H9 (cell line): ENCODE measurements at regions not wholly inside any gene's neighbourhood (a gene's known extent, or its start where the extent isn't known, plus 50 kb on each side); places are given as distances from the start of the nearest gene placed in this dataset.

Source experiments
- DNase-seq: peaks from one replicate; pipeline ENCODE4 v3.0.0-alpha.2; 2017
- H2AFZ ChIP-seq: one replicate; pipeline ENCODE4 v1.6.1; 2013; ENCODE audit warnings: mild to moderate bottlenecking, low read length, control low read depth, moderate library complexity
- H2AK5ac ChIP-seq: 2 replicates; pipeline ENCODE4 v1.6.1; 2013; ENCODE audit warnings: low read length, control low read depth, mixed read lengths; ENCODE audit not compliant: insufficient read length
- H2BK120ac ChIP-seq: one replicate; pipeline ENCODE4 v1.6.1; 2013; ENCODE audit warnings: low read depth, mild to moderate bottlenecking, low read length, control low read depth, inconsistent platforms; ENCODE audit not compliant: poor library complexity, severe bottlenecking
- H2BK12ac ChIP-seq: 2 replicates; pipeline ENCODE4 v1.6.1; 2013; ENCODE audit warnings: low read length, control low read depth, mixed read lengths, low read depth; ENCODE audit not compliant: insufficient read length
- H2BK15ac ChIP-seq: 2 replicates; pipeline ENCODE4 v1.6.1; 2013; ENCODE audit warnings: low read depth, low read length, control low read depth
- H2BK20ac ChIP-seq: one replicate; pipeline ENCODE4 v1.6.1; 2013; ENCODE audit warnings: low read depth, mild to moderate bottlenecking, low read length, control low read depth, inconsistent platforms; ENCODE audit not compliant: poor library complexity, severe bottlenecking
- H2BK5ac ChIP-seq: 2 replicates; pipeline ENCODE4 v1.6.1; 2013; ENCODE audit warnings: low read length, control low read depth, mixed read lengths; ENCODE audit not compliant: insufficient read length
- H3K14ac ChIP-seq: 2 replicates; pipeline ENCODE4 v1.6.1; 2013; ENCODE audit warnings: low read length, control low read depth; ENCODE audit not compliant: insufficient read depth
- H3K18ac ChIP-seq: 2 replicates; pipeline ENCODE4 v1.6.1; 2013; ENCODE audit warnings: low read depth, mild to moderate bottlenecking, mixed read lengths, low read length, control low read depth; ENCODE audit not compliant: insufficient read length
- H3K23ac ChIP-seq: 2 replicates; pipeline ENCODE4 v1.6.1; 2013; ENCODE audit warnings: low read length, control low read depth, mixed read lengths, low read depth; ENCODE audit not compliant: insufficient read length
- H3K23me2 ChIP-seq: 2 replicates; pipeline ENCODE4 v1.6.1; 2013; ENCODE audit warnings: low read depth, mild to moderate bottlenecking, mixed read lengths, low read length, control low read depth; ENCODE audit not compliant: insufficient read length, poor library complexity, severe bottlenecking
- H3K27ac ChIP-seq: 2 replicates; pipeline ENCODE4 v1.5.1; 2013; ENCODE audit warnings: low read length, control low read depth, mixed read lengths, low read depth; ENCODE audit not compliant: insufficient read length
- H3K27me3 ChIP-seq: 2 replicates; pipeline ENCODE4 v1.6.1; 2013; ENCODE audit warnings: low read length, control low read depth, inconsistent platforms; ENCODE audit not compliant: insufficient read depth
- H3K4ac ChIP-seq: 2 replicates; pipeline ENCODE4 v1.6.1; 2013; ENCODE audit warnings: low read depth, mild to moderate bottlenecking, control low read depth, inconsistent platforms, low read length, moderate library complexity
- H3K4me1 ChIP-seq: 2 replicates; pipeline ENCODE4 v1.6.1; 2013; ENCODE audit warnings: low read length, control low read depth, inconsistent platforms; ENCODE audit not compliant: insufficient read depth
- H3K4me2 ChIP-seq: 2 replicates; pipeline ENCODE4 v1.6.1; 2013; ENCODE audit warnings: low read length, control low read depth, mixed read lengths; ENCODE audit not compliant: insufficient read length, insufficient read depth
- H3K56ac ChIP-seq: 2 replicates; pipeline ENCODE4 v1.6.1; 2013; ENCODE audit warnings: low read depth, mild to moderate bottlenecking, mixed read lengths, low read length, control low read depth; ENCODE audit not compliant: insufficient read length
- H3K79me1 ChIP-seq: 2 replicates; pipeline ENCODE4 v1.6.1; 2013; ENCODE audit warnings: low read depth, mild to moderate bottlenecking, moderate library complexity, low read length, control low read depth, inconsistent platforms; ENCODE audit not compliant: insufficient read depth, poor library complexity, severe bottlenecking
- H3K79me2 ChIP-seq: 2 replicates; pipeline ENCODE4 v1.6.1; 2013; ENCODE audit warnings: low read length, control low read depth, inconsistent platforms; ENCODE audit not compliant: insufficient read depth
- H3K9ac ChIP-seq: 2 replicates; pipeline ENCODE4 v1.6.1; 2013; ENCODE audit warnings: low read length, control low read depth, mixed read lengths; ENCODE audit not compliant: insufficient read length; ENCODE audit errors: extremely low read depth
- H3K9me3 ChIP-seq: one replicate; pipeline ENCODE4 v1.6.1; 2013; ENCODE audit warnings: low read depth, low read length, inconsistent platforms; ENCODE audit not compliant: control insufficient read depth
- H3T11ph ChIP-seq: one replicate; pipeline ENCODE4 v1.6.1; 2013; ENCODE audit warnings: mild to moderate bottlenecking, low read length, control low read depth, inconsistent platforms
- H4K20me1 ChIP-seq: one replicate; pipeline ENCODE4 v1.6.1; 2013; ENCODE audit not compliant: control insufficient read depth, insufficient read length, insufficient read depth
- H4K5ac ChIP-seq: 2 replicates; pipeline ENCODE4 v1.6.1; 2013; ENCODE audit warnings: low read depth, mild to moderate bottlenecking, mixed read lengths, low read length, control low read depth; ENCODE audit not compliant: insufficient read length
- H4K8ac ChIP-seq: replicated peaks from 2 replicates; pipeline ENCODE4 v1.6.1; 2013; ENCODE audit warnings: low read length, control low read depth, mixed read lengths, low read depth; ENCODE audit not compliant: insufficient read length
- H4K91ac ChIP-seq: 2 replicates; pipeline ENCODE4 v1.6.1; 2013; ENCODE audit warnings: low read depth, mild to moderate bottlenecking, moderate library complexity, mixed read lengths, low read length, control low read depth; ENCODE audit not compliant: insufficient read length
- H3K27ac Mint-ChIP-seq, 3 experiments: 2 replicates in 2 of 3; 3 replicates in 1 of 3; pipeline ENCODE4 v1.8.0; 2020 to 2021; ENCODE audit warnings: mixed read lengths in 3 of 3, mild to moderate bottlenecking in 1 of 3, moderate library complexity in 1 of 3
- H3K27me3 Mint-ChIP-seq: 2 replicates; pipeline ENCODE4 v1.8.0; 2021; ENCODE audit warnings: low read depth, mild to moderate bottlenecking, moderate library complexity, mixed read lengths
- H3K36me3 Mint-ChIP-seq, 3 experiments: 2 replicates in 2 of 3; 3 replicates in 1 of 3; pipeline ENCODE4 v1.8.0; 2020 to 2021; ENCODE audit warnings: low read depth in 3 of 3, mixed read lengths in 3 of 3; ENCODE audit not compliant: insufficient read depth in 1 of 3
- H3K4me1 Mint-ChIP-seq, 2 experiments: 2 replicates each; pipeline ENCODE4 v1.8.0; 2020; ENCODE audit warnings: mixed read lengths in 2 of 2
- H3K4me3 Mint-ChIP-seq, 2 experiments: 2 replicates in 1 of 2; 3 replicates in 1 of 2; pipeline ENCODE4 v1.8.0; 2020 to 2021; ENCODE audit warnings: mild to moderate bottlenecking in 2 of 2, mixed read lengths in 2 of 2, moderate library complexity in 1 of 2
- H3K9me3 Mint-ChIP-seq, 2 experiments: 2 replicates in 1 of 2; 3 replicates in 1 of 2; pipeline ENCODE4 v1.8.0; 2020; ENCODE audit warnings: mild to moderate bottlenecking in 2 of 2, mixed read lengths in 2 of 2, moderate library complexity in 1 of 2
- CTCF ChIP-seq: fragments of 200-600 bp; sonication (generic); conservative IDR thresholded peaks from 3 replicates; pipeline ENCODE4 v1.8.0; 2021; ENCODE audit warnings: antibody characterized with exemption, mild to moderate bottlenecking
- WGBS: extraction: QIAGEN DNeasy Blood & Tissue Kit; methylation state at CpG from one replicate; pipeline ENCODE4 v1.1.7; 2013; ENCODE audit warnings: missing lambda C conversion rate, low lambda C conversion rate, mixed read lengths; ENCODE audit not compliant: insufficient read length; ENCODE audit errors: extremely low coverage; 5-methylcytosine and 5-hydroxymethylcytosine counted together

- no peak overlapping the region for H3K27ac Mint-ChIP-seq
- H4K20me1 ChIP-seq, result no peaks in the 10 kb centered on the region
- no peaks in the 10 kb centered on the region for H3K27me3 Mint-ChIP-seq
- no peaks in the 10 kb centered on the region for H3K27me3 ChIP-seq
- H2BK5ac ChIP-seq, result no peak overlapping the region
- no peak overlapping the region for H3K14ac ChIP-seq
- no peak overlapping the region for H3K4me3 Mint-ChIP-seq
- no peaks in the 10 kb centered on the region for H3K4me1 Mint-ChIP-seq
- H3T11ph ChIP-seq, result no peak overlapping the region
- no peak overlapping the region for H2BK120ac ChIP-seq
- no peak overlapping the region for H4K8ac ChIP-seq
- no peak for DNase-seq
- H3K79me1 ChIP-seq, result no peaks in the 10 kb centered on the region
- H3K79me2 ChIP-seq, result no peaks in the 10 kb centered on the region
- no peak overlapping the region for H3K9ac ChIP-seq
- no peaks in the 10 kb centered on the region for H3K36me3 Mint-ChIP-seq
- no peak overlapping the region for H3K4ac ChIP-seq
- H3K23me2 ChIP-seq, result no peaks in the 10 kb centered on the region
- H3K9me3 ChIP-seq, result no peaks in the 10 kb centered on the region
- H3K4me2 ChIP-seq, result no peak overlapping the region
- H3K27ac ChIP-seq, result no peak overlapping the region
- H2BK15ac ChIP-seq, result no peak overlapping the region
- WGBS, result no CpG with 5 or more reads among the region's 2 CpGs
- no peak overlapping the region for H2BK12ac ChIP-seq
- no peaks in the 10 kb centered on the region for H3K4me1 ChIP-seq
- no peak overlapping the region for H2AK5ac ChIP-seq
- H2AFZ ChIP-seq, result no peak overlapping the region
- H4K5ac ChIP-seq, result no peak overlapping the region
- no peak overlapping the region for H3K23ac ChIP-seq
- no peak overlapping the region for H3K18ac ChIP-seq
- H3K9me3 Mint-ChIP-seq, result no peaks in the 10 kb centered on the region
- no peak overlapping the region for H4K91ac ChIP-seq
- TF ChIP-seq CTCF, result no peak
- no peak overlapping the region for H3K56ac ChIP-seq
- no peak overlapping the region for H2BK20ac ChIP-seq
These were observed 1352.8 kb downstream of the REEP3 start for GRCh38 chr10:64873959-64874358.
